NCI-H446 (cell line): ENCODE measurements at regions not wholly inside any gene's neighbourhood (a gene's known extent, or its start where the extent isn't known, plus 50 kb on each side); places are given as distances from the start of the nearest gene placed in this dataset.

Experiments
- DNase-seq, 2 experiments: peaks; one replicate each; lab custom pipeline; 2025; lab: John Stamatoyannopoulos, UW

DNA sequence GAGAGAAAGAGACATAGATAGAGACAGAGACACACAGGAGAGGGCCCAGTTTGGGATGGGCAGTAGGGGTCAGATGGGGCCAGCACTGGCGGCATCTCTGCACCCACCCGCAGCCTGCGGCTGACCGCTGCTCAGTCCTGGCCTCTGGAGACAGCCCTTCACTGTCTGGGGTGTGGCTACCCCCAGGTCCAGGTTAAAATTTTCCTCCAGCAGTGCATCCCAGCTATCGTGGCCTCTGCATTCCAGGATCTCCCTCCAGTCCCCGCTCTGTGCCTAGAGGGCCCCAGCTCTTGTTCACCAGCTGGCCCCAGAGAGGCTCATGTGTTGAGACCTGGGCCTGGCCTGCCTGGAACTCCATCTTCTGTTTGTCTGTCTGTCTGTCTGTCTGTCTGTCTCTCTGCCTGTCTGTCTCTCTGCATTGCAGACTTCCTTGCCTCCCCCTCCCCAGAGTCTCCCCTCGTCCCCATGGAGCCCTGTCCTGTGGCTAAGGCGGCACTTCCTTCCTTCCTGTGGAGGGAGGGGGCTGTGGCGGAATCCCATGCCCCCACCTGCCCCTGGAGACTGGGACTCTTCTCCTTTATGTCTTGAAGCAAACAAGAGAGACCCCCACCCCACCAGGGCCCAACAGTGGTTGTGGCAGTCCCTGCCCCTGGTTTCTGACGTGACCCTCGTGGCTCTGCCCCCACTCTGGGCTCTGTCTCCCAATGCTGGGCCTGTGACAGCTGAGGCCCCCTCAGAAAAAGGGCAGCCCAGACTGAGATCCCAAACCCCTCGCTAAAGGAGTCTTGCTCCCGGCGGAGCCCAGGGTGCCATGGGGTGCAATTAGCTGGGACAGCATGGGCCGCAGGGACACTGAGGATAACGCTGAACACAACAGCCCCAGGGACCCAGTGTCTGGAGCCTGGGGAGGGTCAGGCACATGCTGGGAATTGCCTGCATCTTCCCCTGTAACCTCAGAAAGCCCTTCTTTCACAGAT is 241.8 kb downstream of the NPHP4 start:
- no peak for DNase-seq

DNA sequence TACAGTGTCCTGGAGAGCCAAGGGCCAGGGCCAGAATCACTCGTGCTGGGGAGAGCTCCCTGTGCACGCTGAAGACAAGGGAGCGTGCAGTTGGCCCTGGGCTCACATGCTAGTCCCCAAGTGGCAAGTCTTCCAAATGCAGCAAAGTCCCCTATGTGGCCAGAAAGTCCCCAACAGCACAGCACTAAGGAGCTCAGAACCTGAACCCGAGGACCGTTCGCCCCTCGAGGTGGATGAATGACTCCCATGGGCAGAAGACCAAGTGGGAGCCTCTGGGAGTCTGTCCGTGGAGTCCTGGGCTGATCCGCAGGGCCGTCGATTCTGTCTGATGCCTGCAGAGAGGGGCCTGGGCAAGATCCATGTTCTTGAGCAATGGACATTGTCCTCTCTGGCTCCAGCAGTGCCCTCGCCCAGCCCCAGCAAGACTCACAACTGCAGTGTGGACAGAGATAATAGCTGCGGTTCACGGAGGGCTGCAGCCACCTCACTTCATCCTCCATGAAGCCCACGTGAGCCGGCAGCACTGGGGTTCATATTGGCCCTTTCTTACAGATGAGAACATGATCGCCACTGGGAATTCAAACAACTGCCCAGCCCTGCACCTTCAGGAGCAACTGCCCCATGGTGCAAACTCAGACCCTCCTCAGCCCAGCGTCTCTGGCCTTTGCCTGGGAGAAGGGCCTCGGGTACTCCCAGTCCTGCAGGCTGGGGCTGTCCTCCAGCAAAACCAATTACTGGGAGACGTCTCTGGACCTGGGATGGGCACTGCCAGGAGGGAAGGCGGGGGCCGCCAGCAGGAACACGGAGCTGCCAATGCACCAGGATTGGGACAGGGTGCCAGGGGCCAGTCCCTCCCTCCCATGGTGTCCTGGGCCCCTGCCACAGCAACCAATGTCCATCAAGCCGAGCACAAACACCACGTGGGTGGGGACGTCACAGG is 243.7 kb downstream of the NPHP4 start:
- no peak for DNase-seq

- DNase-seq, result no peak
These were observed 244.6 kb downstream of the NPHP4 start for GRCh38 chr1:5747426-5748285.

DNA sequence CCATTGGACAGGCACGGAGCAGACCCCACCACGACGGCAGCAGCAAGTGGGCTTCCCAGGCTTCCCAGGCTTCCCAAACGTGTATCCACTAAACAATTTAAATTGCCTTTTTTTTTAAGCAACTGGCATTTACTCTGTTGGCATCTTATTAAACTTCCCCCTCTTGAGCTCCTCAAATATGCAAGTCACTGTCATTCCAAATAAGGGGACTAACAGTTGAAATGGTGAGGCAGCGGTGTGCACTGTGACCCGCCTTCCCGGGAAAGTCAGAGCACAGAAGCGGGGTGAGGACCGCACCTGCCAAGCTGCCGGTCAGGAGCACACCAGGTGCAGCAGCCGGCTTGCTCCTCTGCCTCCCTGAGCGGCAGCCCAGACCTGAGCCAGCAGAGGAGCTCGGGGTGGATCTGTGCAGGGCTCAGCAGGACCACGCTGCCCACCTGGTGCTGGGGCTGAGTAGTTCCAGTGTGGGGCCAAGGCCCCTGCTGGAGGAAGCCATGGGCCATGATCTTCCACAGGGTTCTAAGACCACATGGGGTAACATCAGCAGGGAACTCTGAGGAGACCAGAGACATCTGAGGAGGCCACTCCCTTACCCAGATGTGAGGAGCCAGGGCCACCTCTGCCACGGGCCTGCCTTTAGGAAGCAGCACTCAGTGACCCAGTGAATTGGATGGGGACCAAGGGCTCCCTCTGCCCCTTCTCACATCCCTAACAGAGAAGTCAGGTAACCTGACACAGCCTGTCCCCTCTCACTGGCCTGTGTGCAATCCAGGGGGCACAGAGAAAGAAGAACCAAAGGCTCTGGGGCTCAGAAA is 245.4 kb downstream of the NPHP4 start:
- DNase-seq, result no peak

- DNase-seq, result peak; percentile 4 to 70
These were observed 246.2 kb downstream of the NPHP4 start for GRCh38 chr1:5745800-5746610.

DNA sequence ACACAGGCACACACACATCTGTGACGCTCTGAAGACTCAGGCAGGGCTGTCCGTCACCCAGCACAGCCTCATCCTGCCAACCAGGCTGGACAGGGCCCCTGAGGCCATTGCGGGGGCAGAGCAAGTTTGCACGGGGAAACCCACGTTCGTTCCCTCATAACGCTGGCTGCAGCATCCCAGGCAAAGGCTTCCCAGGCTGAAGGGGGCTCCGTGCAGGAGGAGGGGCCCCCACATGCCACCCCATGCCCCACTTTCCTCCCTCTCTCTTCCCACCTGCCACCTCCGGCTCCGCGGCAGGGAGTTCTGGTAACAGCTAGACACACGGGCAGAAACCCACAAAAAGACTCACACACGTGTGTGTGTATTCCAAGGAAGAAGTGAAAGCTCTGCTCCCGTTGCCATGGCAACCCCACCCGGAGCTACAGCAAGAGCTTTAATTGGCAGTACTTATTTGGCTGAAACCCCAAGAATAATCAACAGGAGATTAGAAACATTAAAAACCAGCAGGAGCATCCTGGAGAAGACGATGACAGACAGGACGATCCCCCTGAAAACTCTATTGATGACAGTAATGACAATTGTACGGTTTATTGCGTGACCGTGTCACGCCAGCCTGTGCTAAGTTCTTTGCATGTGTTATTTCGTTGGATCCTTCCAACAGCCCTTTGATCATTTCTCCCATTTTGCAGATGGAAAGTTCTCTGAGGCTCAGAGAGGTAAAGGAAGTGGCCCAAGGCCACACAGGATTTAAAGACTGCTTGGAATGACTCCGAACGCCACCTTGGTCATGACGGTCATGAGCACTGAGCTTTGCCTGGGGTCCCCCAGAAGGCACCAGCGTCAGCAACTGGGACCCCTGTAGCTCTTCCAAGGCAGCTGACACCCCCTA is 247.1 kb downstream of the NPHP4 start:
- no peak for DNase-seq

DNA sequence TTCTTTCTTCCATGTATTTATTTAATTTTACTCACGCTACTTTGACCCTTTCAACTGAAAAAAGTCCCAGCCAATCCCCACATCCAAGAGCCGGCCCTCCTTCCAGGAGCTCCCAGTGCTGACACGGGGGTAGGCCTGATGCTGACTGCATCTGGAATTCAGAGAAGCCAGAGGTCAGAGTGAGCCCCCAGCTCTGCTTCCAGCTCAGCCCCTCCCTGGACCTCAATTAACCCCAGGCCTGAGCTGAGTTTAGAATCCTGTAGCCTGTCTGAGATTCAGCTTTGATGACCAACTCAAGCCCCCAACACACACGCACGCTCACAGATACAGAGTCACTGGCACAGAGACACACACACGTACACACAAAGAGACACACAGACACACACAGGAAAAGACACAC is 247.9 kb downstream of the NPHP4 start:
- DNase-seq, result no peak

- no peak for DNase-seq
These were observed 248.7 kb downstream of the NPHP4 start for GRCh38 chr1:5743435-5744095.

DNA sequence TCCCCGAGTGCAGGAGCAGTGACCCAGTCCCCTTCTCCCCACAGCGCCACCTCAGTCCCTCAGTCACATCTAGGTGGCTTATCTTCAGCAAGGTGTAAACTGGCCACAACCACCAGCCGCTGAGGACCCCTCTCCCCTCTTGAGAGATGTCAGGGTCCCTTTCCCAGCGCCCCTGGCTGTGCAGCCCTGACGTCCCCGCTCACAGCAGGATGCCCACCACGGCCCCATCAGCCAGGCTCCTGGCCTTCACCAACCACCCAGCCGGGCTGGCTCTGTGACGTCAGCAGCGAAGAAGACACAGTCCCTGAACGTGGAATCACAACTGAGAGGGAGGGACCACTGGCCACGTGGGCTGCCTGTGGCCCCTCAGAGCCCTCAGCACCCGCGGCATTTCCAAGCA is 249.4 kb downstream of the NPHP4 start:
- no peak for DNase-seq

DNA sequence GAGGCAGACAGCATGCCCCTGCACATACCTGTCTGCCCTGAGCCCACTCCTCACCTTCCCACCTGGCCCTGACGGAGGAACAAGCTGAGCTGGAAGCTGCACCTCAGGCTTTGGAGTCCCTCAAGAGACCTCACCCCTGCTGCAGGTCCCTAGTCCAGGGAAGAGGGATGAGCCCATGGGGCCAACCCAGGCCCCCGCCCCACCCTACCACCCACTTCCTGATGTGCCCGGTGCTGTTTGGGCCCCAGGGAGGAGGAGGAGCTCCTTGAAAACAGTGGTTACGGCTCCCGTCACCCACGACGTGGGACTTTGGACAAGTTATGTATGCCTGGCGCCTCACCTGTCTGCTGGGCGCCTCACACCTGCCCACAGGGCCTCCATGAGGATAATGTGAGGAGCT is 250.2 kb downstream of the NPHP4 start:
- DNase-seq, result no peak

DNA sequence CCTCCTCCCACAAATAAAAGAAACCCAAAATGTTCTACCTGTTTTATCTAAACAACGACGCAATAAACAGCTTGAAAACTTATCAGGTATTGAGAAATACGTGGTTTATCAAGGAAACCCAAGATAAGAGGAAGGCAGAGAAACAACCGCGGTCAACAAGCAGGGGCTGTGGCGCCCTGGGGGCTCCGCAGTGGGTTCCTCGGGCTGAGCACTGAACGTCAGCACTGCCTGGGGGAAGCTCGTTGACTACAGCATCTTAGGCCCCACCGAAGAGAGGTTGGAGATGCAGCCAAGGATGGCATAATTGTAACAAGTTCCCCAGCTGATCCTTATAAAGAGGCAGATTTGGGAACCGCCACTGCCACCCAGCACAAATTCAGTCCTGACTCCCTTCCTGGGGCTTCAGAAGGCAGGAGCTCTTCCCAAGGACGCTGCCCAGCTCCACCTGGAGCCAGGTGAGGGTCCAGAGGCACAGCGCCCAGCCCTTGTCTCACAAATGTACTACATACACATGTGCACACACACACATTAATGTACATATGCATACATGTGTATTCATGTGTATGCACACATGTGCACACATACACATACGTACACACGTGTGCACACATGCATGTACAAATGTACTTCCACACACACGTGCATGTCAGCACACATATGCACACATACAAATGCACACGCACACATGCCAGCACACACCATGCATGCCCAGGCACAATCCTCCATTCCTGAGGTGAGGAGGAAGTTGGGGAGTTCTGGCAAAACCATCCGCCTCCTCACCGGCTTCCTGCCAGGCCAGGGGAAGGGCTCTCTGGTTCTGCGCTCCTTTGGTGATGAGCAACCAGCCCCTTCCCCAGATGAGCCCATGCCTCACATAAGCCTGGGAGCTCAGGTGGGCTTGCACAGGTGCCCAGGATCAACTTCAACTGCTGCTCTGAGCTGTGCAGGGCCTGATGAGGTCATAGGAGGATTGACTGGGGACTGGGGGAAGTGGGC is 251.1 kb downstream of the NPHP4 start:
- no peak for DNase-seq

GRCh38 chr1:5740450-5740849 is 251.8 kb downstream of the NPHP4 start:
- no peak for DNase-seq

- no peak for DNase-seq
These were observed 252.6 kb downstream of the NPHP4 start for GRCh38 chr1:5739561-5740078.

DNA sequence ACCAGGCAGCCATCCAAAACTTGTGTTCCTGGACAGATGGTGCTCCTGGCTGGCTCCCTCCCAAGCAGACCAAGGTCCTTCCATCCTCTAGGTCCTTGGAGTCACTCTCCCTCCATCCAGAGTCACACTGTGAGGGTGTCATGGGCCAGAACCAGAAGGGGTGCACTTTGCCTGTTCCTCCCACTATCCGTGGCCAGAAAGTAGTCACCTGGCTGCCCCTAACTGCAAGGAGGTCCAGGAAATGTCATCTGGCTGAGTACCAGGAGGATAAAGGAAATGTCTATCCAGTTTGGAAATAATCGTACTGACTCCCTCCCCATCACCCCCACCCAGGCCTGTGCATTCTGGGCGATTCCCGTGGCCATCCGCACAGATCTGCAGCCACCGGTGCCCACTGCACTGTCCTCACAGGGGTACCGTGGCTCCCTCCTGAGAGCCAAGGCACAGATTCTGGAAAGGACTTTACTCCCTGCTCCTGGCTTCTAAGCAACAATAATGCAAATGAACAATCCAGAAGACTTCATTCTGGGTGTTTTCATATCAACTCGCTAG is 253.2 kb downstream of the NPHP4 start:
- no peak for DNase-seq

- no peak for DNase-seq
These were observed 255.1 kb downstream of the NPHP4 start for GRCh38 chr1:5737081-5737480.

GRCh38 chr1:5734996-5735395 is 257.2 kb downstream of the NPHP4 start:
- no peak for DNase-seq

DNA sequence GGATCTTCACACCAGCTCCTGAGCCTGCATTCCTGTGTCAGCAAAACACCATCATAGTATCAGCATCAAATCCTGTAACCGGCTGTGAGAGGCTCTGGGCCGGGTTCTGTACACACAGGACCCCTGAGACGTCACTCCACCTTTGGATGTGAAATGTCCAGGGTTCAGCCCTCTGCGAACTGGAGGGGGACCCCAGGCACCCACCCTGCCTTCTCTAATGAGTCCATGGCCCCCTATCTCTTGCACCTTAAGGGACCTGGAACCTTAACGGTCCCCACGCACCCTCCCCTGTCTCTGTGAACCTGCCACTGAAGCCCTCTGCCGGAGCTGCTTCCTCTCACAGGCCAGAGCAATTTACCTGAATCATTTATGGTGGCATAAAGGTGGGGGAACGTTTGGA is 257.8 kb downstream of the NPHP4 start:
- no peak for DNase-seq
